AG09319 (cell line): ENCODE measurements at regions not wholly inside any gene's neighbourhood (a gene's known extent, or its start where the extent isn't known, plus 50 kb on each side); places are given as distances from the start of the nearest gene placed in this dataset.
"Not testable (repeated sequence)": the region's sequence is repeated elsewhere in the genome, so short reads cannot be mapped to it uniquely, and the experiment has no call there.

Experiments
- DNase-seq: peaks from one replicate; pipeline ENCODE4 v3.0.0-alpha.2; 2010; ENCODE audit warnings: low read depth; ENCODE audit errors: extremely low read depth
- TF ChIP-seq, protein P1 (sequence below): IDR thresholded peaks from 2 replicates; pipeline ENCODE4 v1.5.1; 2011; ENCODE audit warnings: low read depth, mild to moderate bottlenecking, inconsistent platforms, low read length, moderate library complexity

DNA sequence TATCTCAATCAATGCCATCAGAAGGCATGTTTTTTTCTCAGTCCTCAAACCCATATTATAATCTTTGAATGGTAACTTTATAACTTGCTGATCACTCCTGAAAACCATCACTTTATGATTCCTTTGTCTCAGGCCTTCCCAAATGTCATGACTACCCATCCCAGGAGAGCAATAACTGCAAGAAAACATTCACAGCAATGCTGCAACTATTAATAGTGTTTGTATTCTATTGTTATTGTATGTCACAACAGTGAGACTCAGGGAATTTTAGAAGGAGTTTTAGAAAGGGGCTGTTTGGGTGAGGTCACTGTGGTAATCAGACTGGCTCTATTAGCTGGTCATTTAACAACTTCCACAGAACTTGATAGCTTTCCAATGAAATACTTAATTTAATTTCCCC, 301.4 kb upstream of the TBX18 start:
- DNase-seq, result no peak
- TF ChIP-seq, protein P1, sequence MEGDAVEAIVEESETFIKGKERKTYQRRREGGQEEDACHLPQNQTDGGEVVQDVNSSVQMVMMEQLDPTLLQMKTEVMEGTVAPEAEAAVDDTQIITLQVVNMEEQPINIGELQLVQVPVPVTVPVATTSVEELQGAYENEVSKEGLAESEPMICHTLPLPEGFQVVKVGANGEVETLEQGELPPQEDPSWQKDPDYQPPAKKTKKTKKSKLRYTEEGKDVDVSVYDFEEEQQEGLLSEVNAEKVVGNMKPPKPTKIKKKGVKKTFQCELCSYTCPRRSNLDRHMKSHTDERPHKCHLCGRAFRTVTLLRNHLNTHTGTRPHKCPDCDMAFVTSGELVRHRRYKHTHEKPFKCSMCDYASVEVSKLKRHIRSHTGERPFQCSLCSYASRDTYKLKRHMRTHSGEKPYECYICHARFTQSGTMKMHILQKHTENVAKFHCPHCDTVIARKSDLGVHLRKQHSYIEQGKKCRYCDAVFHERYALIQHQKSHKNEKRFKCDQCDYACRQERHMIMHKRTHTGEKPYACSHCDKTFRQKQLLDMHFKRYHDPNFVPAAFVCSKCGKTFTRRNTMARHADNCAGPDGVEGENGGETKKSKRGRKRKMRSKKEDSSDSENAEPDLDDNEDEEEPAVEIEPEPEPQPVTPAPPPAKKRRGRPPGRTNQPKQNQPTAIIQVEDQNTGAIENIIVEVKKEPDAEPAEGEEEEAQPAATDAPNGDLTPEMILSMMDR, result no peak

DNA sequence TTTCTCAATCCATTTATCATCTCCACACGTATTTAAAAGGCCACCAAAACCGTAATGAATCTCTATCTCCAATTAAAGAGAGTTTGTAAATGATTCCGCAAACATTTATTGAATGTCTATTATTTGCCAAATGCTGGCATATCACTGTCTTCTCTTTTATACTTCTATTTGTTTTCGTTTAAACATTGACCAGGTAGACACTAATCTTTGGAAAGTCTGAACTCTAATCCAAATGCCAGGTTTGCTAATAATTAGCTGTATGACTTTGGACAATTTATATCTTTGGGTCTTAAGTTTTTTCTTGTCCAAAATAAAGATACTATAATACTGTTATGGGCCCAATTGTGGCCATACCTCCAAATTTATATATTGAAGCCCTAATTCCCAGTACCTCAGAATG, 299.2 kb upstream of the TBX18 start:
- TF ChIP-seq, protein P1, result no peak
- no peak for DNase-seq

DNA sequence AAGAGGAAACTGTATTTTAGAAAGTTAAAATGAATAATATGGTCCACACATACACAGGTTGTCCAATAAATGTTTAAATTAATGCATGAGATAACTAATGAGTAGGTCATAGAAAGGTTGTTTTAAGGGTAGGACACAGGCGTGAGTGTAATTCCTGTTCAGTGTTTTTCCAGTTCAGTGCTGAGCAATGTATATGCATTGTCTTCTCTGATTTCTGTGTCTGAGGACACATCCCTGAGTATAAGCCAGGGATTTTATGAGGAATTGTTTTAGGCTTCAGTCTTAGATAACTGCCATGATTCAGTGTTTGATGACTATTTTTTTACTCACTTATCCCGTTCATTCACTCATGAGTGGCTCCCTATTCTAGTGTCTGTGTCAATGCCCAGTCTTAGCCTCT, 298.5 kb upstream of the TBX18 start:
- no peak for DNase-seq
- TF ChIP-seq, protein P1, result no peak

DNA sequence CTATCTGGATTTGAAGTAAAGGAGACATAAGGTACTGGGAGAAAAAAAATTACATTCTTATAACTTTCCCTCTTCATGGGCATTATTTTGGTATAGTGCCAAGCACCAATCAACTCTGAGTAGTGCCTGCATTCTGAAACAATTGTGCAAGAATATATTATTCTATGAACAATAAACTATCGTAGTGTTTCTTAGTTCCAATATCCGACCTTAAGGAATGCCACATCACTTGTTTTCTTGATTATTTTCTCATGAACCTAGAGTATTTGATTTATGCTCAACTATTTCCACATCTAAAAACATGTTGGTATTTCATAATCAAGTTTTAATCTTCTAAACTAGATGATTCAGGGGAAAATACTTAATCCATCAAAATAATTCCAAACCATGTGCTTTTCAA, 294.4 kb upstream of the TBX18 start:
- TF ChIP-seq, protein P1, result no peak
- peak; percentile 24 for DNase-seq

DNA sequence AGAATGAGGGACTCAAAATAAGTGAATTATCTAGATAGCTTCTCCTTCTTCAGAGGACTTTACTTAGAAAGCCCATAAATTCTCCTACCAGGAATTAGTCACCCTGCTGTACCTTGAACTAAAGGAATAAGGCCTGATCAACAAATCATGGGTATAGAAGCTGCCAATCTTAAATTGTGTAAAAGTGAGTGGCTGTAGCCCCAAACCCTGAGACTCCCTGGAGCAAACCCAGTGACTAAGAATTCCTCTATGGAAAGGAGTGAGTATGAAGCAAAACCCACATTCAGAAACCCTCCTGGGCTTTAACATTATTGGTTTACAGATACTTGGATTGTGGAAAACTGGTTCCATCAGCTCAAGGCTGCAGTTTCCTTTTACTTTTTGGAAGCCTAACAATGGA, 285.8 kb upstream of the TBX18 start:
- TF ChIP-seq, protein P1, result no peak
- no peak for DNase-seq

DNA sequence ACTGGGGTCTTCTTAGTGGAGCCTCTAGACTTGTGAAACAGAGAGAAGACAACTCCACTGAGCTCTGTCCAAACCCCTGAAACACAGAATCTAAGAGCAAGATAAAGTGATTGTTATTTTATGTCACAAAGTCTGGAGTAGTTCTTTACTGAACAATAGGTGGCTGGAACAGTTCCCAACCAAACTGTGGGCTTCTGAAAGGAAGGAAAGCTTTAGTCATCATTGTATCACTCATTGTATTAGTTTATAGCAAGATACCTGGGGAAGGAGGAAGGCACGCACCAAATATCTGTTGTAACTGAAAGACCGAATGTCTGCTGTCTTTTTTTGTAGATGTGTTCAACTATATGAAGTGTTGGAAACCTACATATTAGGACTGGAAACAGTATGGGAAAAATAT, 284.9 kb upstream of the TBX18 start:
- no peak for DNase-seq
- TF ChIP-seq, protein P1, result no peak

DNA sequence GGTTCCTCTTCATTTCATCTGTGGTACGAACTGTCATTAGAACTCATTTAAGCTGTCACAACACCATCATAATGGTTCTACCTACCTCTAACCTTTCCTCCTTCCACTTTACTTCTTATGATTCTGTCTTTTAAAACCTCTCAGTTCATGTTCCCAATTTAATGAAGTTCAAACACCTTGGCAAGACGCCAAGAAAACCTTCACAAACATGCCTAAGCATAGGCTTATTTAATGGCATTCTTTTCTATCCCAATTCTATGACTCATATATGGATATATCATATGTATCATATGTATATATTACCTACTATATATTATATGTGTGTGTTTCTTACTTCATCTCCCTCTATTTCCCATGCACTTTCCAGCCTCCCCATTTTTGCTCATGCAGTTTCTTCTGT, 283.4 kb upstream of the TBX18 start:
- no peak for DNase-seq
- TF ChIP-seq, protein P1, result no peak

DNA sequence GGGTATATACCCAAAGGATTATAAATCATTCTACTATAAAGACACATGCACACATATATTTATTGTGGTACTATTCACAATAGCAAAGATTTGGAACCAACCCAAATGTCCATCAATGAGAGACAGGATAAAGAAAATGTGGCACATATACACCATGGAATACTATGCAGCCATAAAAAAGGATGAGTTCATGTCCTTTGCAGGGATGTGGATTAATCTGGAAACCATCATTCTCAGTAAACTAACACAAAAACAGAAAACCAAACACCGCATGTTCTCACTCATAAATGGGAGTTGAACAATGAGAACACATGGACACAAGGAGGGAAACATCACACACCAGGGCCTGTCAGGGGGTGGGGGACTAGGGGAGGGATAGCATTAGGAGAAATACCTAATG, 281.4 kb upstream of the TBX18 start:
- DNase-seq, result not testable (repeated sequence)
